ENCODE measurements at regions not wholly inside any gene's neighbourhood (a gene's known extent, or its start where the extent isn't known, plus 50 kb on each side); places are given as distances from the start of the nearest gene placed in this dataset.

DNA sequence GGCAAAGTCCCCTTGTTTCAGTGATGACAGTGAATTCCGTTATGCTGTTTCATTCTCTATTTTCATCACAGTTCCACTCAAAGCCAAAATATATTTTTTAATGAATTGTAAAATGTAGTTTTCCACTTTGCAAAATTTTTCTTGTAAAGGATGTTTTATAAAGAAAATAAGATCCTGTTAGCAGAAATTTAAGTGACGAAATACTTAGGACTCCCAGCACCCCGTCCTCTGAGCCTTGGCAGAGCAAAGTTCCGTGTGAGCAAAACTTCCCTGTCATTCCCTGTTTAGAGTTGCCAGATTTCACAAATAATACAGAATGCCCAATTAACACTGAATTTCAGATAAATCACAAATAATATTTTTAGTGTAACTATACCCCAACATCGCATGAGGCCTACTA lies 81.0 kb upstream of the RBPJ start:
- no peak overlapping the region for H2AFZ ChIP-seq (ENCODE audit: control insufficient read depth, low read depth, low read length)
- in situ Hi-C loops (cut with MboI) (no loop called here), intact Hi-C loops (cut with micrococcal nuclease; ENCODE audit: unreplicated experiment) (no loop called here)
- H3K4me2 ChIP-seq (ENCODE audit: control insufficient read depth, insufficient read depth) = no peak overlapping the region
- no peak for DNase-seq (ENCODE audit: low read depth, low spot score)
- H3K4me1 ChIP-seq (ENCODE audit: control insufficient read depth, insufficient read depth, low read length) = no peaks in the 10 kb centered on the region
- no TSS peak for BruUV-seq (replicated peaks)
- no peaks in the 10 kb centered on the region; the same call in 2 of the 3 replicates for H3K9me3 ChIP-seq (replicated peaks; ENCODE audit: control insufficient read depth, insufficient read depth, low read length)
- CTCF ChIA-PET = no interaction called here
- TF ChIP-seq EGR1 (IDR thresholded peaks at IDR 0.05; ENCODE audit: borderline replicate concordance in 1 of 2, low read depth in 2 of 2, low read length in 2 of 2) (no peak), NFYA (IDR thresholded peaks at IDR 0.05; ENCODE audit: borderline replicate concordance, low read depth, low read length) (no peak), RCOR1 (conservative IDR thresholded peaks at IDR 0.05; ENCODE audit: low read depth, low read length) (no peak), ESRRA (IDR thresholded peaks at IDR 0.05; ENCODE audit: low read length) (no peak)
- H4K20me1 ChIP-seq (ENCODE audit: control insufficient read depth, insufficient read depth) = no peaks in the 10 kb centered on the region
- POLR2A ChIA-PET = no interaction called here
- RAD21 ChIA-PET (ENCODE audit: unreplicated experiment) = no interaction called here
- no peak overlapping the region for H3K4me3 ChIP-seq
- no peaks in the 10 kb centered on the region for H3K27me3 ChIP-seq (replicated peaks in 1 of 2; ENCODE audit: control insufficient read depth in 2 of 2, insufficient read depth in 2 of 2, low read length in 1 of 2)
- no peaks in the 10 kb centered on the region for H3K79me2 ChIP-seq (ENCODE audit: control insufficient read depth, insufficient read depth, low read length)
- ATAC-seq = no peak
- H3K9ac ChIP-seq (ENCODE audit: control insufficient read depth, insufficient read depth, low read length) = no peak overlapping the region
- no peaks in the 10 kb centered on the region for H3K36me3 ChIP-seq (ENCODE audit: control insufficient read depth in 2 of 2, insufficient read depth in 2 of 2, low read length in 1 of 2)
- no peak for FAIRE-seq
- WGBS (ENCODE audit: insufficient coverage, insufficient replicate concordance, low lambda C conversion rate, missing lambda C conversion rate) = 64% methylated on average over 5 of the region's 5 CpGs
- SMC1A ChIA-PET (ENCODE audit: uncharacterized antibody, unreplicated experiment) = no interaction called here
- H3K27ac ChIP-seq (ENCODE audit: control insufficient read depth, insufficient read depth) = no peak overlapping the region

DNA sequence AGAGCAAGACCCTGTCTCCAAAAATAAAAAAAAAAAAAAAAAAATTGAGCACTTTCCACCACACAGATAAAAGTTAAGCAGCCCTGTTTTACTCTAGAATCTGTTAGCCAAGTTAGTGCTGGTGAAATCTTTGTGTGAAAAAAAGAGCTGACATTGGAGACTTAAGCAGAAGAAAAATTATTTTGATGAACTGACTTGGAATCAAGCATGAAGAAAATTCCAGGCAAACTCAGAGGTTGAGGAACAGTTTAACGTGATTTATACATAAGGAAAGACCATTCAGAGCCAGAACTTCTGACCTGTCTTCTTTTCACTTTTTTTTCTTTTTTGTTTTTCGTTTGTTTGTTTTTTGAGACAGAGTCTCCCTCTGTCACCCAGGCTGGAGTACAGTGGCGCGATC lies 79.6 kb upstream of the RBPJ start:
- ChIA-PET CTCF (interaction anchor here (0.6 to 1.0 kb wide), 2 partner anchors 27 to 84 kb away, joined by 3 read pairs; no protein-coding TSS in a partner anchor), RAD21 (ENCODE audit: unreplicated experiment) (no interaction called here), SMC1A (ENCODE audit: uncharacterized antibody, unreplicated experiment) (interaction anchor here (0.6 to 1.3 kb wide), 3 partner anchors 11 to 158 kb away, joined by 3 to 6 read pairs (median 3); no protein-coding TSS in a partner anchor), POLR2A (no interaction called here)
- H2AFZ ChIP-seq (ENCODE audit: control insufficient read depth, low read depth, low read length) = no peak overlapping the region
- 65% methylated on average over 4 of the region's 4 CpGs for WGBS (ENCODE audit: insufficient coverage, insufficient replicate concordance, low lambda C conversion rate, missing lambda C conversion rate)
- in situ Hi-C loops (cut with MboI) (no loop called here), intact Hi-C loops (cut with micrococcal nuclease; ENCODE audit: unreplicated experiment) (no loop called here)
- H3K79me2 ChIP-seq (ENCODE audit: control insufficient read depth, insufficient read depth, low read length) = no peaks in the 10 kb centered on the region
- H3K27ac ChIP-seq (ENCODE audit: control insufficient read depth, insufficient read depth) = no peak overlapping the region
- H3K4me1 ChIP-seq (ENCODE audit: control insufficient read depth, insufficient read depth, low read length) = no peaks in the 10 kb centered on the region
- ATAC-seq = no peak
- H3K9me3 ChIP-seq (replicated peaks; ENCODE audit: control insufficient read depth, insufficient read depth, low read length) = no peaks in the 10 kb centered on the region; the same call in 2 of the 3 replicates
- TF ChIP-seq EZH2 (IDR thresholded peaks at IDR 0.05; ENCODE audit: borderline replicate concordance, control insufficient read depth, low read depth, low read length) (no peak), CHD1 (IDR thresholded peaks at IDR 0.05; ENCODE audit: low read depth, low read length) (no peak), HCFC1 (IDR thresholded peaks at IDR 0.05; ENCODE audit: low read length) (no peak), EED (IDR thresholded peaks at IDR 0.05; ENCODE audit: low read depth) (no peak)
- TF ChIP-seq, protein P1, sequence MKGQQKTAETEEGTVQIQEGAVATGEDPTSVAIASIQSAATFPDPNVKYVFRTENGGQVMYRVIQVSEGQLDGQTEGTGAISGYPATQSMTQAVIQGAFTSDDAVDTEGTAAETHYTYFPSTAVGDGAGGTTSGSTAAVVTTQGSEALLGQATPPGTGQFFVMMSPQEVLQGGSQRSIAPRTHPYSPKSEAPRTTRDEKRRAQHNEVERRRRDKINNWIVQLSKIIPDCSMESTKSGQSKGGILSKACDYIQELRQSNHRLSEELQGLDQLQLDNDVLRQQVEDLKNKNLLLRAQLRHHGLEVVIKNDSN (IDR thresholded peaks at IDR 0.05; ENCODE audit: borderline replicate concordance, extremely low read length, insufficient read depth, low read depth, low read length) = no peak
- FAIRE-seq = no peak
- H3K4me2 ChIP-seq (ENCODE audit: control insufficient read depth, insufficient read depth) = no peak overlapping the region
- H3K36me3 ChIP-seq (ENCODE audit: control insufficient read depth in 2 of 2, insufficient read depth in 2 of 2, low read length in 1 of 2) = no peaks in the 10 kb centered on the region
- H3K9ac ChIP-seq (ENCODE audit: control insufficient read depth, insufficient read depth, low read length) = no peak overlapping the region
- DNase-seq (ENCODE audit: low read depth, low spot score) = no peak
- no TSS peak for BruUV-seq (replicated peaks)
- no peaks in the 10 kb centered on the region for H4K20me1 ChIP-seq (ENCODE audit: control insufficient read depth, insufficient read depth)
- H3K4me3 ChIP-seq = no peak overlapping the region
- H3K27me3 ChIP-seq (replicated peaks in 1 of 2; ENCODE audit: control insufficient read depth in 2 of 2, insufficient read depth in 2 of 2, low read length in 1 of 2) = no peaks in the 10 kb centered on the region
